ENCODE measurements at regions not wholly inside any gene's neighbourhood (a gene's known extent, or its start where the extent isn't known, plus 50 kb on each side); places are given as distances from the start of the nearest gene placed in this dataset.

DNA sequence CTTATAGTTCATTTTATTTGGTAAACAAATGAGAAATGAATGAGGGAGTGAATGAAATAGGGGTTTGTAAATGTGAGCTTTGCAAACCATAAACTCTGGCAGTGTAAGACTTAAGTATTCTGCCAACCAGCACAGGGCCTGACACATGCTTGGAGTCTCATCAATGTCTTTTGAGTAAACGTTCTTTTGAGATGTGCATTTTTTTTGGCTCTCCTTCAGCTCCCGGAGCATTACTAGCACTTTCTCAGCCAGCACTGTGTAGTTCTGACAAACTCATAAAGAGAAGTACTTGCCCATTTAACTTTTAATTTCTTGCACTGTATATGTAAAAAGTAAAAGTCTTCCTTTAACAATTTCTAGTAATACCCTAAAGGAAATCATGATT is 245.3 kb downstream of the HS3ST1 start:
- Histone ChIP-seq H3K9me3 (no peaks in the 10 kb centered on the region), H3K27me3 (replicated peaks in 1 of 7) (no peaks in the 10 kb centered on the region), H3K4me3 (no peak overlapping the region), H3K27ac (no peak overlapping the region), H3K36me3 (no peaks in the 10 kb centered on the region), H3K4me1 (no peaks in the 10 kb centered on the region)
- TF ChIP-seq, protein P1, sequence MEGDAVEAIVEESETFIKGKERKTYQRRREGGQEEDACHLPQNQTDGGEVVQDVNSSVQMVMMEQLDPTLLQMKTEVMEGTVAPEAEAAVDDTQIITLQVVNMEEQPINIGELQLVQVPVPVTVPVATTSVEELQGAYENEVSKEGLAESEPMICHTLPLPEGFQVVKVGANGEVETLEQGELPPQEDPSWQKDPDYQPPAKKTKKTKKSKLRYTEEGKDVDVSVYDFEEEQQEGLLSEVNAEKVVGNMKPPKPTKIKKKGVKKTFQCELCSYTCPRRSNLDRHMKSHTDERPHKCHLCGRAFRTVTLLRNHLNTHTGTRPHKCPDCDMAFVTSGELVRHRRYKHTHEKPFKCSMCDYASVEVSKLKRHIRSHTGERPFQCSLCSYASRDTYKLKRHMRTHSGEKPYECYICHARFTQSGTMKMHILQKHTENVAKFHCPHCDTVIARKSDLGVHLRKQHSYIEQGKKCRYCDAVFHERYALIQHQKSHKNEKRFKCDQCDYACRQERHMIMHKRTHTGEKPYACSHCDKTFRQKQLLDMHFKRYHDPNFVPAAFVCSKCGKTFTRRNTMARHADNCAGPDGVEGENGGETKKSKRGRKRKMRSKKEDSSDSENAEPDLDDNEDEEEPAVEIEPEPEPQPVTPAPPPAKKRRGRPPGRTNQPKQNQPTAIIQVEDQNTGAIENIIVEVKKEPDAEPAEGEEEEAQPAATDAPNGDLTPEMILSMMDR (IDR thresholded peaks at IDR 0.05 in 8 of 11, conservative IDR thresholded peaks at IDR 0.05 in 3 of 11): no peak
- TF ChIP-seq POLR2A (IDR thresholded peaks at IDR 0.05): no peak
- TF ChIP-seq POLR2AphosphoS5 (IDR thresholded peaks at IDR 0.05): no peak
- WGBS, 5 donors: 64 to 85% (median 77%) methylated on average over 2 of the region's 2 CpGs
- DNase-seq: no peak
- intact Hi-C loops (cut with DNase I; ENCODE audit: low total_unique reads): no loop called here

DNA sequence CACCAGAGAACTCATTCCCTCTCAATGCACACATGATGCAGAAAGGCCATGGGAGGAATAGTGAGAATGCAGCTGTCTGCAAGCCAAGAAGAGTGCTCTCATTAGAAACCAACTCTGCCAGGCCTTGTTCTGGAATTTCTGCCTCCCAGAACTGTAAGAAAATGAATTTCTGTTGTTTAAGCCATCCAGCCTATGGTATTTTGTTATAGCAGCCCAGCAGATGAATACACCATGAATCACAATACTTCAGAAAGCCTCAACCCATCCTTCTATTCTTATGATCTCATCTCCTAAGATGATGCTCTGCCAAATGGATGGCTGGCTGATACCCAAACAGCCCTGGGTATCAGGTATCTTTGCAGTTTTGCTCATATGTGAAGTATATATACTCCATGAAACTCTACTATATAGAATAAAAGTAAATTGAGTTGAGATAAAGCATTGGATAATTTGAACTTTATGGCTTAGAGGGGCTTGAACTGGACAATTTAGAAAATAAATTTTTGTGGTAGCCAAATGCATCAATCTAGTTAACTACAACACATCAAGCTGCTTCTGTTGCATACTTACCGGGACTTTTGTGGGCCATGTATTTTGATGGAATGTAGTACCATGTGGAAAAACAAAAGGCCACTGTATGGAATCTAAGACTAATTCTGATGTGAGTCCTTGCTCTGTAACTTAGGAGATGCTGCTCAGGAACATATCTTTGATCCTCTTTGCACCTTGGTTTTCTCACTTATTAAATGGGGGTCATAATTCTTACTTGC is 245.9 kb downstream of the HS3ST1 start:
- no peak for TF ChIP-seq POLR2AphosphoS5 (IDR thresholded peaks at IDR 0.05)
- TF ChIP-seq, protein P1 (IDR thresholded peaks at IDR 0.05 in 8 of 11, conservative IDR thresholded peaks at IDR 0.05 in 3 of 11): no peak
- TF ChIP-seq POLR2A (IDR thresholded peaks at IDR 0.05): no peak
- intact Hi-C loops (cut with DNase I; ENCODE audit: low total_unique reads): no loop called here
- no peak overlapping the region for H3K27ac ChIP-seq
- H3K36me3 ChIP-seq: no peaks in the 10 kb centered on the region
- H3K27me3 ChIP-seq (replicated peaks in 1 of 7): no peaks in the 10 kb centered on the region
- DNase-seq: no peak
- H3K4me1 ChIP-seq: no peaks in the 10 kb centered on the region
- H3K4me3 ChIP-seq: no peak overlapping the region
- 83 to 100% (median 89%) methylated on average over 1 of the region's 1 CpG for WGBS, 5 donors
- H3K9me3 ChIP-seq: no peaks in the 10 kb centered on the region

DNA sequence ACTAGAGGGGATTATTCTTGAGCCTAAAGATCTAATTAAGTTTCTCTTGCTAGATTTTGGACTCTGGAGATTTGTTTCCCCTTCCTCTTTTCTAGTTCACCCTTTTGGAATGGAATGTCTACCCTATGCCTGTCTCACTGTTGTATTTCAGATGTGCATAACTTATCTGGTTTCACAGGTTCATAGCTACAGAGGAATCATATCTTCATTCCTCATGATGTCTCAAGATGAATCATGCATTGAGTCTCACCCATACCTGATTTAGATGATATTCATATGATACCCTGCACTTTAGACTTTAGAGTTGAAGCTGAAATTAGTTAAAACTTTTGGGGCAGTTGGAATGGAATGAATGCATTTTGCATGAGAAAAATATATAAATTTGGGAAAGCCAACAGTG is 246.7 kb downstream of the HS3ST1 start:
- intact Hi-C loops (cut with DNase I; ENCODE audit: low total_unique reads): no loop called here
- no peak overlapping the region for H3K27ac ChIP-seq

DNA sequence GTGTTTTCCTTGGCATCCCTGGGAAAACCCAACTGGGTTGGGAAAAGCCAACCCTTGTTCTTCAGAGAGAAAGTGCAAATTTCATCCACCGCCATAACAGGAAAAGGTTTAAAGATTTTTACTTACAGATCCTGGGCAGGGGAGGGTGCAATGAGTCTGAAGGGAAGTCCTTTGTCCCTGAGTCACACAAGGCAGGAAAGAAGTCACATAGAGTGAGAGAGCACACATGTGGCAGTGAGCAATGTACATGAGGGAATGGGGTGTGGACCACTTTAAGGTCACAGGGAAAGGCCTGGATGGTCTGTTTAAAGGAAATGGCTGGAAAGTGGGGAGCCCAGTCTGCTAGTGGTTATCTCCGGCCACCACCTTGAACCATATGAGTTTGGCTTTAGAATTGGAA is 248.9 kb downstream of the HS3ST1 start:
- Histone ChIP-seq H3K27me3 (replicated peaks in 1 of 7) (no peaks in the 10 kb centered on the region), H3K4me3 (no peak overlapping the region), H3K36me3 (no peaks in the 10 kb centered on the region), H3K27ac (no peak overlapping the region), H3K9me3 (no peaks in the 10 kb centered on the region), H3K4me1 (no peaks in the 10 kb centered on the region)
- DNase-seq: no peak
- WGBS, 5 donors: 68 to 91% (median 82%) methylated on average over 2 of the region's 2 CpGs
- intact Hi-C loops (cut with DNase I; ENCODE audit: low total_unique reads): no loop called here
- no peak for TF ChIP-seq POLR2AphosphoS5 (IDR thresholded peaks at IDR 0.05)

More for the DNA sequence above, 246.7 kb downstream of the HS3ST1 start:
- DNase-seq: no peak
- Histone ChIP-seq H3K36me3 (no peaks in the 10 kb centered on the region), H3K9me3 (no peaks in the 10 kb centered on the region), H3K4me3 (no peak overlapping the region), H3K4me1 (no peaks in the 10 kb centered on the region), H3K27me3 (replicated peaks in 1 of 7) (no peaks in the 10 kb centered on the region)
- TF ChIP-seq POLR2AphosphoS5 (IDR thresholded peaks at IDR 0.05) (no peak), POLR2A (IDR thresholded peaks at IDR 0.05) (no peak)
- TF ChIP-seq, protein P1 (IDR thresholded peaks at IDR 0.05 in 8 of 11, conservative IDR thresholded peaks at IDR 0.05 in 3 of 11): no peak
